DND-41 (cell line): ENCODE measurements at regions not wholly inside any gene's neighbourhood (a gene's known extent, or its start where the extent isn't known, plus 50 kb on each side); places are given as distances from the start of the nearest gene placed in this dataset.

Experiments used
- EZH2 ChIP-seq: IDR thresholded peaks from 3 replicates; pipeline ENCODE4 v1.6.1; 2012; ENCODE audit warnings: borderline replicate concordance, low read depth, mild to moderate bottlenecking, moderate library complexity, low read length, inconsistent platforms; ENCODE audit not compliant: severe bottlenecking
- TF ChIP-seq, protein P1 (sequence below): IDR thresholded peaks from 2 replicates; pipeline ENCODE4 v1.5.1; 2012; ENCODE audit warnings: borderline replicate concordance, low read length, moderate library complexity, mild to moderate bottlenecking; ENCODE audit not compliant: poor library complexity, severe bottlenecking; ENCODE audit errors: extremely low read depth

DNA sequence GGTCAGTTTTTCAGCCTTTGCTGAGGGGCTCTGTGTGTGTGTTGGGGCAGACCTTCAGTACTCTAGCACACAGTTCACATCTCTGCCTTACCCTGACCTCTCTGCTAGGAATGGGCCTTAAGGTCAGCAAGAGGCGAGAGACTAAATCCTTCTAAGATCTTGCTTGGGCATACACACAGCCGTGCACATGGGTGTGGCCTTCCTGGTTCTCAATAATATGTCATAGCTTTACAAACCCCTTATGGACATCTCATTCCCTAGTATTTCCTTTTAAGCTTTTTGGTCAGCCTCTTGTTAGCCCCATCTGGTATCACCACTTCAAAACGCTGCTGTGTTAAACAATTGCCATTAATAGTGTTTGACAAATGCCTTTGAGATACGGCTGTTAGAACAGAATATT lies 69.4 kb upstream of the SPATA13 start:
- TF ChIP-seq, protein P1, sequence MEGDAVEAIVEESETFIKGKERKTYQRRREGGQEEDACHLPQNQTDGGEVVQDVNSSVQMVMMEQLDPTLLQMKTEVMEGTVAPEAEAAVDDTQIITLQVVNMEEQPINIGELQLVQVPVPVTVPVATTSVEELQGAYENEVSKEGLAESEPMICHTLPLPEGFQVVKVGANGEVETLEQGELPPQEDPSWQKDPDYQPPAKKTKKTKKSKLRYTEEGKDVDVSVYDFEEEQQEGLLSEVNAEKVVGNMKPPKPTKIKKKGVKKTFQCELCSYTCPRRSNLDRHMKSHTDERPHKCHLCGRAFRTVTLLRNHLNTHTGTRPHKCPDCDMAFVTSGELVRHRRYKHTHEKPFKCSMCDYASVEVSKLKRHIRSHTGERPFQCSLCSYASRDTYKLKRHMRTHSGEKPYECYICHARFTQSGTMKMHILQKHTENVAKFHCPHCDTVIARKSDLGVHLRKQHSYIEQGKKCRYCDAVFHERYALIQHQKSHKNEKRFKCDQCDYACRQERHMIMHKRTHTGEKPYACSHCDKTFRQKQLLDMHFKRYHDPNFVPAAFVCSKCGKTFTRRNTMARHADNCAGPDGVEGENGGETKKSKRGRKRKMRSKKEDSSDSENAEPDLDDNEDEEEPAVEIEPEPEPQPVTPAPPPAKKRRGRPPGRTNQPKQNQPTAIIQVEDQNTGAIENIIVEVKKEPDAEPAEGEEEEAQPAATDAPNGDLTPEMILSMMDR: no peak
- no peak for TF ChIP-seq EZH2
